Mesothelial cell of epicardium (in vitro differentiated cells): ENCODE measurements at regions not wholly inside any gene's neighbourhood (a gene's known extent, or its start where the extent isn't known, plus 50 kb on each side); places are given as distances from the start of the nearest gene placed in this dataset.

ENCODE experiments used
- DNase-seq, 2 experiments: peaks; one replicate each; pipeline ENCODE4 v3.0.0; 2021; ENCODE audit warnings: low spot score in 2 of 2; ENCODE audit not compliant: unreplicated experiment in 2 of 2
- H3K27ac Mint-ChIP-seq: 2 replicates; pipeline ENCODE4 v1.8.0; 2021; ENCODE audit warnings: mixed read lengths
- H3K27me3 Mint-ChIP-seq: 2 replicates; pipeline ENCODE4 v1.8.0; 2021; ENCODE audit warnings: low read depth, mixed read lengths
- H3K36me3 Mint-ChIP-seq: 2 replicates; pipeline ENCODE4 v1.8.0; 2021; ENCODE audit warnings: mixed read lengths
- H3K4me1 Mint-ChIP-seq: 2 replicates; pipeline ENCODE4 v1.8.0; 2021; ENCODE audit warnings: mixed read lengths
- H3K4me3 Mint-ChIP-seq: 2 replicates; pipeline ENCODE4 v1.8.0; 2021; ENCODE audit warnings: mild to moderate bottlenecking, moderate library complexity, mixed read lengths
- H3K9me3 Mint-ChIP-seq: 2 replicates; pipeline ENCODE4 v1.8.0; 2021; ENCODE audit warnings: mixed read lengths
- CTCF ChIP-seq: fragments of 200-600 bp; sonication (generic); IDR thresholded peaks from one replicate; pipeline ENCODE4 v1.5.0; 2021; ENCODE audit warnings: antibody characterized with exemption; ENCODE audit not compliant: unreplicated experiment

DNA sequence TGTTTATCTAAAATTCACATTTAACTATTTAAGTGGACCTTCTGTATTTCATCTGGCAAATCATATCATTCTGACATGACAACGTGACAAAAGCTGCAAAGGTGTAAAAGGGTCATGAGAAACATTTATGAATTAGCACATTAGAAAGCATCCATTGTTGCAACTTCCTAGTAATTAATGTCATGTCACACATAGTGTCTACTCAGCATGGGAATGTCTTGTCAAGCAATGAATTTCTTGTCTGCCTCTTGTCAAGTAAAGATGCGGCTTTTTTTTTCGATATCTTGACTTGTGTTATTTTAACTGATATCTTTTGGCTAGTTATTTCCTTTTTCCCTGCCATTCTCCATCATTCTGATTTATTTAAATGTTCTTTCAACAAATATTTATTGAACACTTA is 463.5 kb upstream of the CXorf51B start:
- Mint-ChIP-seq H3K4me3 (no peak overlapping the region), H3K27ac (no peak overlapping the region), H3K4me1 (no peaks in the 10 kb centered on the region), H3K27me3 (no peaks in the 10 kb centered on the region), H3K9me3 (peaks cover 34% of the 10 kb centered on the region), H3K36me3 (no peaks in the 10 kb centered on the region)
- DNase-seq: no peak
- no peak for TF ChIP-seq CTCF

DNA sequence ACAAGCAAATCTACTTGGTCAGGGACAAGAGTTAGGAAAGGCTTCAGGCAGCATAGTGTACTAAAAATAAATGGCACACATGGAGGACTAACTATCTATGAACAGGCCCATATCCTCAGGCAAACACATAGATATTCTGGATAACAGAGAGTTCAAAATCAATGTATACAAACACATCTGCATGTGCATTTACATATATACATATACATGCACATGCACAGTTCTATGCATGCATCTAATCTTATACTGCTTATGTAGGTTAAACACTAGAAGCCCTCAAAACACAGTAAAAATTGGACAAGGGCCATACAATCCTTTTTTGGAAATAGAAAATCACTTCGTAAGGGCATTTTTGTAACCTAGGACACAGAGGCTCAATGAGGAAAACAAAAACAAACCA is 458.0 kb upstream of the CXorf51B start:
- no peak overlapping the region for H3K4me3 Mint-ChIP-seq
- H3K4me1 Mint-ChIP-seq: no peaks in the 10 kb centered on the region
- DNase-seq: no peak
- H3K27me3 Mint-ChIP-seq: no peaks in the 10 kb centered on the region
- TF ChIP-seq CTCF: no peak
- no peak overlapping the region for H3K27ac Mint-ChIP-seq
- H3K9me3 Mint-ChIP-seq: peaks cover 31% of the 10 kb centered on the region
- no peaks in the 10 kb centered on the region for H3K36me3 Mint-ChIP-seq

DNA sequence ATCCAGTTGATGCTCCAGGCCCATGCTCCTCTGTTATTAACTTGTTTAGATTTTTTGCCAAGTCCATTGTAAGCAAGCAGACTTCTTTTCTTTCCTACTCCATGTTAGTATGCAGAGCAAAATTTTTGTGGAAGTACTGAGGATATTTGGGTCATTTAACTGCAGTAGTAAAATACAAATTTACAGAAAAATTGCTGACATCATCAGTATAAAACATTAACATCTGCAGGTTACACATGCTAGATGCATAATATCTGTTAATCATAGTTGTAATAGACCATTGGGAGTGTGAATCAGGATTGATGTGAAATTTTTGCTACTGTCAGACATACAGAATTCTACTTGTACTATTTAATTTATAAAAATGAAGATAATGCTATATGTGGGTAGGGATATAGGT is 454.1 kb upstream of the CXorf51B start:
- H3K9me3 Mint-ChIP-seq: peaks cover 56% of the 10 kb centered on the region
- H3K27me3 Mint-ChIP-seq: no peaks in the 10 kb centered on the region
- no peaks in the 10 kb centered on the region for H3K4me1 Mint-ChIP-seq
- H3K4me3 Mint-ChIP-seq: no peak overlapping the region
- no peaks in the 10 kb centered on the region for H3K36me3 Mint-ChIP-seq
- no peak overlapping the region for H3K27ac Mint-ChIP-seq
- DNase-seq: no peak
- TF ChIP-seq CTCF: no peak

DNA sequence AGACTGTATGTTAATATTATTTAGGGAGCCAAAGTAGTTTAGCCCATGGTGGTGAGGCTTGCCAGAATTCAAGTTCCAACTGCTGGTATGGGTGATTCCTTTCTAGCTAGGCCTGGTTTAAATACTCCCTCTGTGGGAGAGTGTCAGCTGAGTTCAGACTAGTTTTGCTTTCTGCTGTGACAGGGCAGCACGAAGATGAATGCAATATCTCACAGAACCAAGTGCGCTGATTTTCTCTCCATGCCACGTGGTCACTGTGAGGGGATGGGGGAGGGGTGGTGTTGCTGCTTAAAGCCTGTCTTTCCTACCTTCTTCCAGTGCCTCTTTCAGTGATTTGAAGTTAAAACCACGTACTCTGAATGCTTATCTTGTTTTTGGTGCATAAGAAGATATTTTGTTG is 445.7 kb upstream of the CXorf51B start:
- no peaks in the 10 kb centered on the region for H3K36me3 Mint-ChIP-seq
- no peaks in the 10 kb centered on the region for H3K4me1 Mint-ChIP-seq
- no peak overlapping the region for H3K27ac Mint-ChIP-seq
- TF ChIP-seq CTCF: no peak
- peaks cover 59% of the 10 kb centered on the region for H3K9me3 Mint-ChIP-seq
- no peaks in the 10 kb centered on the region for H3K27me3 Mint-ChIP-seq
- no peak for DNase-seq
- no peak overlapping the region for H3K4me3 Mint-ChIP-seq

DNA sequence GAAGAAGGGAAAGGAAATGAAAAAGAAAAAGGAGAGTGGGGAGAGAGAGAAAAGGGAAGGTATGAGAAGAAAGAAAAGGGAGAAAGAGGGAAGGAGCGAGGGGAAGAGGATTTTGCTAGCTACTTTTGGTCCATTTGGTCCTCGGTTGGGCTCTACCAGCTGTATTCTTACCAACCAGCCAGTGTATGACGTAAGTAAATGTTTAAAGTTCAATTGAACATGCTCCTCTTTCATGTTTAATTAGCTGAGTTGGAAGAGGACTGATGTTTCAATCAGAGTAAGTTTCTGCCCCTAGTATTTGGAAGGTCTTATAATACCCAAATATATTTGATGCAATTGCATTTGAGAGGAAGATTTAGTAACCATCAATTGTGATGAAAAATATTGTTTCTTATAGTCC is 424.0 kb upstream of the CXorf51B start:
- Mint-ChIP-seq H3K27ac (no peak overlapping the region), H3K27me3 (no peaks in the 10 kb centered on the region), H3K36me3 (no peaks in the 10 kb centered on the region), H3K4me3 (no peak overlapping the region), H3K4me1 (no peaks in the 10 kb centered on the region), H3K9me3 (peaks cover 62% of the 10 kb centered on the region)
- TF ChIP-seq CTCF: no peak
- no peak for DNase-seq

- TF ChIP-seq CTCF: no peak
- Mint-ChIP-seq H3K9me3 (peaks cover 56% of the 10 kb centered on the region), H3K36me3 (no peaks in the 10 kb centered on the region), H3K27ac (no peak overlapping the region), H3K4me3 (no peak overlapping the region), H3K4me1 (no peaks in the 10 kb centered on the region), H3K27me3 (no peaks in the 10 kb centered on the region)
- DNase-seq: no peak
Observed at GRCh38 chrX:146396409-146396808, 413.2 kb upstream of the CXorf51B start.
